HFF-Myc (cell line): ENCODE measurements at regions not wholly inside any gene's neighbourhood (a gene's known extent, or its start where the extent isn't known, plus 50 kb on each side); places are given as distances from the start of the nearest gene placed in this dataset.

Experiments used
- DNase-seq: peaks from one replicate; pipeline ENCODE4 v3.0.0-alpha.2; 2011; ENCODE audit warnings: low read depth; ENCODE audit errors: extremely low read depth
- H3K4me3 ChIP-seq: replicated peaks from 2 replicates; pipeline ENCODE4 v1.5.1; 2011; ENCODE audit warnings: low read depth, mild to moderate bottlenecking, control low read depth, low read length
- TF ChIP-seq, protein P1 (sequence below): IDR thresholded peaks from 2 replicates; pipeline ENCODE4 v1.5.1; 2012; ENCODE audit warnings: mild to moderate bottlenecking, low read depth, low read length, control low read depth; ENCODE audit errors: missing control alignments

DNA sequence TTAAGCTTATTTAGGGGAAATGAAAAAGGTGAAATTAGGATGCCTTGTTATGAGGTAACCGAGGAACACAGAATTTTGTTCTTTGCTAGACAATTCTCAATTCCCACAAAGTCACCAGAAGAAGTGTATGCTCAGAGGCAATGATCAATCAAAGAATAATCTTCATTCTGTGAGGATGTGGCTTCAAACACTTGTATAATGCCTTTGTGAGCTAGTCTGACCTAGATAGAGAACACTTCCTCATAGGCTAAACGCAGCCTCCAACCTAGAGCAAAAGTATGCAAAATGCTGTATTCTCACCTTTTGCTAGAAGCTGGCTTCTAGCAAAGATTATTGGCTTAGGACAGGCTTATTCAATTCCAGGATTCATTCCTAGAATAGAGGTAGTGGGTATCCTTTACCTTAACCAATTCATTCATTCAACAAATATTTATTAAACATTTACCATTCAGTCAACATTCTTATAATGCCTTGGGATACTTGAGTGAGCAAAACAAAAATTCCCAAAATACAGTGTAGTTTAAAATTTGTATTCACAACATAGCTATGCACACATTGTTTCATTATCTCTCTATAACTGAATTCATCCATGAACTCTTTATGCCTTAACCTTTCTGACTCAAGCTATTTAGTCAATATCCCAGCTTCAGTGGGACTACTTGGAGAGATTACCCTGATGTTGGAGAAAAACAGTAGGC, 530.2 kb downstream of the PTPRC start:
- TF ChIP-seq, protein P1, sequence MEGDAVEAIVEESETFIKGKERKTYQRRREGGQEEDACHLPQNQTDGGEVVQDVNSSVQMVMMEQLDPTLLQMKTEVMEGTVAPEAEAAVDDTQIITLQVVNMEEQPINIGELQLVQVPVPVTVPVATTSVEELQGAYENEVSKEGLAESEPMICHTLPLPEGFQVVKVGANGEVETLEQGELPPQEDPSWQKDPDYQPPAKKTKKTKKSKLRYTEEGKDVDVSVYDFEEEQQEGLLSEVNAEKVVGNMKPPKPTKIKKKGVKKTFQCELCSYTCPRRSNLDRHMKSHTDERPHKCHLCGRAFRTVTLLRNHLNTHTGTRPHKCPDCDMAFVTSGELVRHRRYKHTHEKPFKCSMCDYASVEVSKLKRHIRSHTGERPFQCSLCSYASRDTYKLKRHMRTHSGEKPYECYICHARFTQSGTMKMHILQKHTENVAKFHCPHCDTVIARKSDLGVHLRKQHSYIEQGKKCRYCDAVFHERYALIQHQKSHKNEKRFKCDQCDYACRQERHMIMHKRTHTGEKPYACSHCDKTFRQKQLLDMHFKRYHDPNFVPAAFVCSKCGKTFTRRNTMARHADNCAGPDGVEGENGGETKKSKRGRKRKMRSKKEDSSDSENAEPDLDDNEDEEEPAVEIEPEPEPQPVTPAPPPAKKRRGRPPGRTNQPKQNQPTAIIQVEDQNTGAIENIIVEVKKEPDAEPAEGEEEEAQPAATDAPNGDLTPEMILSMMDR: no peak
- no peak for DNase-seq
- H3K4me3 ChIP-seq: no peak overlapping the region

GRCh38 chr1:199170711-199171110, 531.9 kb downstream of the PTPRC start:
- TF ChIP-seq, protein P1: no peak
- no peak overlapping the region for H3K4me3 ChIP-seq
- no peak for DNase-seq

GRCh38 chr1:199172171-199173124, 533.6 kb downstream of the PTPRC start:
- no peak overlapping the region for H3K4me3 ChIP-seq
- no peak for DNase-seq
- TF ChIP-seq, protein P1: no peak

DNA sequence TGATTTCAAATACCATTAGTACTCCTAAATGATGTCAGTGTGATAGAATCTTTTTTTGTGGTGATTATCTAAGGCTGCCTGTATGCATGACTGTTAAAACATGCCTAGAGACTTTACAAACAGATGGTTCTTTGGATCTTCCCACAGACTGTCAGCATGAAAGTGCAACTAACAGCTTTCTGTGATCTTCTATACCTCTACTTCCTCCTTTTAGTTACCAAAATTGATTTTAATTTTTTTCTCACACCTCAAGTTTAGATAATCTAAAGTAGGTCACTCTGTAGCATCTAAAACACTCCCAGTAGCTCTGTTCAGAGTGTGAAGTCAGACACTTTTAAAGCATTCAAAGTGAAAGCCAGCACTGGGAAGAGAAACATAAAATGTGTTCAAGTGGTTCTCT, 534.5 kb downstream of the PTPRC start:
- no peak for DNase-seq
- TF ChIP-seq, protein P1: no peak
- H3K4me3 ChIP-seq: no peak overlapping the region

DNA sequence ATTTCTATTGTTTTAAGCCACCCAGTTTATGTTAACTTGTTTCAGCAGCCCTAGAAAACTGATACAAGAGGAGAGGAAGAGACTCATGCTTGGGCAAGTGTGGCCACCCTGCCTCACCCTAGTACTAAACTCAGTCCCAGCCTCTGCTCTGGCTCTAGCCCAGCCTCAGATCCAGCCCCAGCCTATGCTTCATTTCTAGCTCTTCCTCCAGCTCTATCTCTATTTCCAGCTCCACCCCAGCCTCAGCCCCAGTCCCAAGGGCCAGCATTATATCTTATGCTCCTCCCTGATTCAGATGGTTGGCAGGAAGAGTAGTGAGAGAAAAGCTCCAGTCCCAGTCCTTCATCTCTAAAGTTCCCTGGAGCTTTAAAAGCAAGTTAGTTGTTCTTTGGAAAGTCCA, 535.5 kb downstream of the PTPRC start:
- H3K4me3 ChIP-seq: no peak overlapping the region
- TF ChIP-seq, protein P1: no peak
- DNase-seq: no peak

GRCh38 chr1:199176713-199177112, 537.9 kb downstream of the PTPRC start:
- TF ChIP-seq, protein P1: no peak
- no peak for DNase-seq
- H3K4me3 ChIP-seq: no peak overlapping the region
